ENCODE measurements at regions not wholly inside any gene's neighbourhood (a gene's known extent, or its start where the extent isn't known, plus 50 kb on each side); places are given as distances from the start of the nearest gene placed in this dataset.

DNA sequence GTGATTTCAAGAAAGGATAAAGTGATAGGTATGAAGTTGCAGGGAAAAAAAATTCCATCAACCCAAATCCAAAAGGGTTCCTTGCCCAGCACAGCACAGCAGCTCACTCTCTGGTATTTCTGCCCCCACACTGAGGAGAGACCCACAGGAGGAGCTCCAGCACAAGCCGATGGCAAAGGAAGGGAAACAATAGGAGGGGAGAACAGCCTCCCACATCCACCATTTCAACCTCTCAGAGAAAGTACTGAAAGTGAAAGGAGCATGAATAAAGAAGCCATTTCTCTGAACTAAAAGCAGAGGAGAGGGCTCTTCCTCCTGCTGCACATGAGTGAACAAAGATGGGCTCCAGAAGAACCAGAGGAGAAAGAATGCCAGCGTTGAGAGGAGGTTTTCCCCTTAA lies 54.9 kb upstream of the ZSWIM6 start:
- H3K4me3 Mint-ChIP-seq: peak overlapping the region; percentile 75
- no peaks in the 10 kb centered on the region for H3K36me3 Mint-ChIP-seq
- H3K27me3 Mint-ChIP-seq: no peaks in the 10 kb centered on the region
- peak overlapping the region; percentile 92 for H3K27ac Mint-ChIP-seq
- H3K9me3 Mint-ChIP-seq: no peaks in the 10 kb centered on the region
- peaks cover 38% of the 10 kb centered on the region for H3K4me1 Mint-ChIP-seq

- Mint-ChIP-seq H3K27me3 (no peaks in the 10 kb centered on the region), H3K27ac (no peak overlapping the region), H3K9me3 (no peaks in the 10 kb centered on the region), H3K36me3 (no peaks in the 10 kb centered on the region), H3K4me3 (peak overlapping the region; percentile 75), H3K4me1 (peaks cover 38% of the 10 kb centered on the region)
Observed at GRCh38 chr5:61277781-61278180, 54.3 kb upstream of the ZSWIM6 start.

DNA sequence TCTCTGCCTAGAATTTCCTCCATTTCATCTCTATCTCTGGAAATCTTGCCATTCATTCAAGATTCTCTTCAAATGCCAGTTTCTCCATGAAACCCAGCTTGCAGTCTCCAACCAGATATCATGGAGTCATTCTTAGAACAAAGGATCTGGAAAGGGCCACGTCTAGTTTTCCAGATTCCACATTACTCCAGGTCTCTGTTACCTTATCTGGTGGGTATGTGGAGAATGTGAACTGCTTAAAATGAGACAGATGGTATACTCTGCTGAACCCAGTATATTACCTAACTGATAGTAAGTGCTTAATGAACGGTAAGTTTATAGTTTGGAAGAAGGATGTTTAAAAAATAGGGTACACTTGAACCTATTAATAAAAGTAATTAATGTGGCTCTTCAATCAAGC lies 52.3 kb upstream of the ZSWIM6 start:
- Mint-ChIP-seq H3K4me3 (no peak overlapping the region), H3K27me3 (no peaks in the 10 kb centered on the region), H3K9me3 (no peaks in the 10 kb centered on the region), H3K4me1 (peaks cover 38% of the 10 kb centered on the region), H3K27ac (no peak overlapping the region), H3K36me3 (no peaks in the 10 kb centered on the region)

DNA sequence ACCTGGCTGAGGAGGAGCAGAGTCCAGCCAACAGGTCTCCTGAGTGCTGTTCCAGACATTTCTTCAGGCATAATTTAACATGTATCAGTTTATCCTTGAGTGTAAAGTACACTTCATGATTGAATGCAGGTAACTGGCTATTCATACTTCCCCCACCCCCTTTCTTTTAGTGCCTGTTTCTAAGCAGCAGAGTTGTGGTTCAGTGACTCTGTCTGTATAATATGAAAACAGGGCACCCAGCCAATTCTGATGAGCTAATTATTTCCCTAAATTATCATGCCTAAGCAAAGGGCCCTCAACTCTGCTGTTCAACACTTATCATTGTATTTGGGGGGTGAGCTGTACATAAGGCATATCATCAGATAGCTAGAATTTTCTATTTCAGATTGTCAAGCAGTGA lies 51.9 kb upstream of the ZSWIM6 start:
- Mint-ChIP-seq H3K4me3 (no peak overlapping the region), H3K27ac (no peak overlapping the region), H3K36me3 (no peaks in the 10 kb centered on the region), H3K27me3 (no peaks in the 10 kb centered on the region), H3K9me3 (no peaks in the 10 kb centered on the region), H3K4me1 (peaks cover 36% of the 10 kb centered on the region)

GRCh38 chr5:61280761-61281427 lies 51.2 kb upstream of the ZSWIM6 start:
- no peaks in the 10 kb centered on the region for H3K27me3 Mint-ChIP-seq
- H3K9me3 Mint-ChIP-seq: no peaks in the 10 kb centered on the region
- peak overlapping the region; percentile 13 for H3K27ac Mint-ChIP-seq
- H3K4me1 Mint-ChIP-seq: peaks cover 29% of the 10 kb centered on the region
- H3K36me3 Mint-ChIP-seq: no peaks in the 10 kb centered on the region
- no peak overlapping the region for H3K4me3 Mint-ChIP-seq

GRCh38 chr5:61281686-61282085 lies 50.4 kb upstream of the ZSWIM6 start:
- Mint-ChIP-seq H3K9me3 (no peaks in the 10 kb centered on the region), H3K36me3 (no peaks in the 10 kb centered on the region), H3K27me3 (no peaks in the 10 kb centered on the region), H3K4me3 (no peak overlapping the region), H3K27ac (no peak overlapping the region), H3K4me1 (peaks cover 24% of the 10 kb centered on the region)

Data from activated naive CD4-positive, alpha-beta T cell treated with anti-CD3 and anti-CD28 coated beads, Interleukin-2, amount 50 U/mL, for 24 hours (primary cell).